ENCODE measurements at regions not wholly inside any gene's neighbourhood (a gene's known extent, or its start where the extent isn't known, plus 50 kb on each side); places are given as distances from the start of the nearest gene placed in this dataset.

DNA sequence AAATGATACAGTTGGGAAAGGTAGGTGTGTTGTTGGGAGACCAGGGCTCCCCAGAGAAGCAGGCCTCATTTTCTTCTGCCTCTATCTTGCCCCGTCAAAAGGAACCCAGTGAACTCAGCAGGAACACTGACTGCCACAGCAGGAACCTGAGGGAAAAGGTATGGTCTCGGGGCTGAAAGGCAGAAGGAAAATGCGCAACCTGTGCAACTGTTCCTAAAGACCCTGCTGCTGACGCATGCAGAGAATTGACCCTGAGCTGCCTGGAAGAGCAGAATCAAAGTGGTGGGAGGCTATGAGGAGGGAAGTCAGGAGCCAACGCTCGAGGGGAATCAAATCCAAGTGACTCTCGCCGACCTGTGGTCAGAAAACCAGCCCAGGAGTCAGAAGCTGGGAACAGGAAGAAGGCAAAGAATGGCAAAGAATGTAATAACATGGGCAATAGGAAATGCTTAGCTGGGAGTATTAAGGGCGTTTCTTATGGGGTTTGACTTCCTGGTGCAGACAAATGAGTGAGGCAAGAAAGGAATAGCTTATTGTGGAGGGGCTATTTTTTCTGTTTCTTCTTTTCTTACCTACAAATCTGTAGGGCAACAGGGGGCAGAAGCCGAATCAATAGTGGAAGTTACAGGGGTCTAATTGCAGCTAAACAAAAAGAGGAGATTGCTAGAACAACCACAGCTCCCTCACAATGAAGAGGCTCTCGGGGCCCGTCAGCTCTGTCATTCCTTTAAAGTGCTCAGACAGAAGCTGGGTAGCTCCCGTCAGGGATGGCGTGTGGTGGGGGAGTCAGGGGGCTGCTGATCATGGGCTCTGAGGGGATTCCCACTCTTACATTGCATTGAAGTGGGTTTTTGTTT lies 65.4 kb upstream of the DLG1 start:
- Histone ChIP-seq H3K79me2 (ENCODE audit: control insufficient read depth, insufficient read depth, low read length) (no peaks in the 10 kb centered on the region), H3K4me2 (ENCODE audit: control insufficient read depth, insufficient read depth) (no peak overlapping the region), H3K4me3 (no peak overlapping the region), H4K20me1 (ENCODE audit: control insufficient read depth, insufficient read depth) (no peaks in the 10 kb centered on the region), H3K27ac (ENCODE audit: control insufficient read depth, insufficient read depth) (no peak overlapping the region), H3K36me3 (ENCODE audit: control insufficient read depth in 2 of 2, insufficient read depth in 2 of 2, low read length in 1 of 2) (no peaks in the 10 kb centered on the region), H3K9me3 (replicated peaks; ENCODE audit: control insufficient read depth, insufficient read depth, low read length) (peaks cover 2% of the 10 kb centered on the region; the same call in 2 of the 3 replicates), H3K4me1 (ENCODE audit: control insufficient read depth, insufficient read depth, low read length) (no peaks in the 10 kb centered on the region), H3K9ac (ENCODE audit: control insufficient read depth, insufficient read depth, low read length) (no peak overlapping the region), H3K27me3 (replicated peaks in 1 of 2; ENCODE audit: control insufficient read depth in 2 of 2, insufficient read depth in 2 of 2, low read length in 1 of 2) (no peaks in the 10 kb centered on the region), H2AFZ (ENCODE audit: control insufficient read depth, low read depth, low read length) (no peak overlapping the region)
- ChIA-PET CTCF (interaction anchor here (1.1 to 1.2 kb wide), 2 partner anchors 13 to 107 kb away, joined by 3 read pairs; no protein-coding TSS in a partner anchor), POLR2A (no interaction called here), SMC1A (ENCODE audit: uncharacterized antibody, unreplicated experiment) (interaction anchor here (0.9 to 1.2 kb wide), 3 partner anchors 8 to 45 kb away, joined by 3 read pairs; no protein-coding TSS in a partner anchor), RAD21 (ENCODE audit: unreplicated experiment) (interaction anchor here (1.2 to 1.5 kb wide), 2 partner anchors 90 to 139 kb away, joined by 4 to 5 read pairs; no protein-coding TSS in a partner anchor)
- intact Hi-C loops (cut with micrococcal nuclease; ENCODE audit: unreplicated experiment), result no loop called here
- FAIRE-seq, result no peak
- BruUV-seq (replicated peaks), result no TSS peak
- in situ Hi-C loops (cut with MboI), result no loop called here
- DNase-seq (ENCODE audit: low read depth, low spot score), result no peak
- no peak for ATAC-seq
- 56% methylated on average over 14 of the region's 14 CpGs for WGBS (ENCODE audit: insufficient coverage, insufficient replicate concordance, low lambda C conversion rate, missing lambda C conversion rate)
- TF ChIP-seq CHD1 (IDR thresholded peaks at IDR 0.05; ENCODE audit: low read depth, low read length), result no peak
- no peak for TF ChIP-seq ZNF274 (IDR thresholded peaks at IDR 0.05; ENCODE audit: insufficient read depth, insufficient read length)
- TF ChIP-seq POLR2A (IDR thresholded peaks at IDR 0.05; ENCODE audit: low read depth, low read length), result no peak
- TF ChIP-seq TAF1 (IDR thresholded peaks at IDR 0.05; ENCODE audit: borderline replicate concordance, low read depth, low read length), result no peak
- no peak for TF ChIP-seq SIX5 (IDR thresholded peaks at IDR 0.05; ENCODE audit: low read depth, low read length, severe bottlenecking)
- TF ChIP-seq, protein P1, sequence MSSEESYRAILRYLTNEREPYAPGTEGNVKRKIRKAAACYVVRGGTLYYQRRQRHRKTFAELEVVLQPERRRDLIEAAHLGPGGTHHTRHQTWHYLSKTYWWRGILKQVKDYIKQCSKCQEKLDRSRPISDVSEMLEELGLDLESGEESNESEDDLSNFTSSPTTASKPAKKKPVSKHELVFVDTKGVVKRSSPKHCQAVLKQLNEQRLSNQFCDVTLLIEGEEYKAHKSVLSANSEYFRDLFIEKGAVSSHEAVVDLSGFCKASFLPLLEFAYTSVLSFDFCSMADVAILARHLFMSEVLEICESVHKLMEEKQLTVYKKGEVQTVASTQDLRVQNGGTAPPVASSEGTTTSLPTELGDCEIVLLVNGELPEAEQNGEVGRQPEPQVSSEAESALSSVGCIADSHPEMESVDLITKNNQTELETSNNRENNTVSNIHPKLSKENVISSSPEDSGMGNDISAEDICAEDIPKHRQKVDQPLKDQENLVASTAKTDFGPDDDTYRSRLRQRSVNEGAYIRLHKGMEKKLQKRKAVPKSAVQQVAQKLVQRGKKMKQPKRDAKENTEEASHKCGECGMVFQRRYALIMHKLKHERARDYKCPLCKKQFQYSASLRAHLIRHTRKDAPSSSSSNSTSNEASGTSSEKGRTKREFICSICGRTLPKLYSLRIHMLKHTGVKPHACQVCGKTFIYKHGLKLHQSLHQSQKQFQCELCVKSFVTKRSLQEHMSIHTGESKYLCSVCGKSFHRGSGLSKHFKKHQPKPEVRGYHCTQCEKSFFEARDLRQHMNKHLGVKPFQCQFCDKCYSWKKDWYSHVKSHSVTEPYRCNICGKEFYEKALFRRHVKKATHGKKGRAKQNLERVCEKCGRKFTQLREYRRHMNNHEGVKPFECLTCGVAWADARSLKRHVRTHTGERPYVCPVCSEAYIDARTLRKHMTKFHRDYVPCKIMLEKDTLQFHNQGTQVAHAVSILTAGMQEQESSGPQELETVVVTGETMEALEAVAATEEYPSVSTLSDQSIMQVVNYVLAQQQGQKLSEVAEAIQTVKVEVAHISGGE (CRISPR knock-in tag; IDR thresholded peaks at IDR 0.05), result no peak
- TF ChIP-seq, protein P2, sequence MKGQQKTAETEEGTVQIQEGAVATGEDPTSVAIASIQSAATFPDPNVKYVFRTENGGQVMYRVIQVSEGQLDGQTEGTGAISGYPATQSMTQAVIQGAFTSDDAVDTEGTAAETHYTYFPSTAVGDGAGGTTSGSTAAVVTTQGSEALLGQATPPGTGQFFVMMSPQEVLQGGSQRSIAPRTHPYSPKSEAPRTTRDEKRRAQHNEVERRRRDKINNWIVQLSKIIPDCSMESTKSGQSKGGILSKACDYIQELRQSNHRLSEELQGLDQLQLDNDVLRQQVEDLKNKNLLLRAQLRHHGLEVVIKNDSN (IDR thresholded peaks at IDR 0.05; ENCODE audit: borderline replicate concordance, extremely low read length, insufficient read depth, low read depth, low read length), result no peak
- no peak for TF ChIP-seq KAT2A (conservative IDR thresholded peaks at IDR 0.05; ENCODE audit: control insufficient read depth, low read depth, low read length)
- TF ChIP-seq CBX3 (IDR thresholded peaks at IDR 0.05; ENCODE audit: borderline replicate concordance, low read depth), result no peak
- no peak for TF ChIP-seq ZBED1 (IDR thresholded peaks at IDR 0.05; ENCODE audit: borderline replicate concordance)
- TF ChIP-seq RELA (IDR thresholded peaks at IDR 0.05; ENCODE audit: borderline replicate concordance, partially characterized antibody), result no peak
- no peak for TF ChIP-seq MYB (IDR thresholded peaks at IDR 0.05; ENCODE audit: borderline replicate concordance, low read depth, low read length)
- TF ChIP-seq LARP7 (IDR thresholded peaks at IDR 0.05), result no peak
- no peak for TF ChIP-seq YBX1 (IDR thresholded peaks at IDR 0.05)
- TF ChIP-seq ZNF384 (IDR thresholded peaks at IDR 0.05; ENCODE audit: borderline replicate concordance, low read depth, low read length), result no peak
- TF ChIP-seq, protein P3, sequence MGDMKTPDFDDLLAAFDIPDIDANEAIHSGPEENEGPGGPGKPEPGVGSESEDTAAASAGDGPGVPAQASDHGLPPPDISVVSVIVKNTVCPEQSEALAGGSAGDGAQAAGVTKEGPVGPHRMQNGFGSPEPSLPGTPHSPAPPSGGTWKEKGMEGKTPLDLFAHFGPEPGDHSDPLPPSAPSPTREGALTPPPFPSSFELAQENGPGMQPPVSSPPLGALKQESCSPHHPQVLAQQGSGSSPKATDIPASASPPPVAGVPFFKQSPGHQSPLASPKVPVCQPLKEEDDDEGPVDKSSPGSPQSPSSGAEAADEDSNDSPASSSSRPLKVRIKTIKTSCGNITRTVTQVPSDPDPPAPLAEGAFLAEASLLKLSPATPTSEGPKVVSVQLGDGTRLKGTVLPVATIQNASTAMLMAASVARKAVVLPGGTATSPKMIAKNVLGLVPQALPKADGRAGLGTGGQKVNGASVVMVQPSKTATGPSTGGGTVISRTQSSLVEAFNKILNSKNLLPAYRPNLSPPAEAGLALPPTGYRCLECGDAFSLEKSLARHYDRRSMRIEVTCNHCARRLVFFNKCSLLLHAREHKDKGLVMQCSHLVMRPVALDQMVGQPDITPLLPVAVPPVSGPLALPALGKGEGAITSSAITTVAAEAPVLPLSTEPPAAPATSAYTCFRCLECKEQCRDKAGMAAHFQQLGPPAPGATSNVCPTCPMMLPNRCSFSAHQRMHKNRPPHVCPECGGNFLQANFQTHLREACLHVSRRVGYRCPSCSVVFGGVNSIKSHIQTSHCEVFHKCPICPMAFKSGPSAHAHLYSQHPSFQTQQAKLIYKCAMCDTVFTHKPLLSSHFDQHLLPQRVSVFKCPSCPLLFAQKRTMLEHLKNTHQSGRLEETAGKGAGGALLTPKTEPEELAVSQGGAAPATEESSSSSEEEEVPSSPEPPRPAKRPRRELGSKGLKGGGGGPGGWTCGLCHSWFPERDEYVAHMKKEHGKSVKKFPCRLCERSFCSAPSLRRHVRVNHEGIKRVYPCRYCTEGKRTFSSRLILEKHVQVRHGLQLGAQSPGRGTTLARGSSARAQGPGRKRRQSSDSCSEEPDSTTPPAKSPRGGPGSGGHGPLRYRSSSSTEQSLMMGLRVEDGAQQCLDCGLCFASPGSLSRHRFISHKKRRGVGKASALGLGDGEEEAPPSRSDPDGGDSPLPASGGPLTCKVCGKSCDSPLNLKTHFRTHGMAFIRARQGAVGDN (IDR thresholded peaks at IDR 0.05), result no peak

Measured in GM12878 (cell line).